ENCODE measurements at regions not wholly inside any gene's neighbourhood (a gene's known extent, or its start where the extent isn't known, plus 50 kb on each side); places are given as distances from the start of the nearest gene placed in this dataset.

- Mint-ChIP-seq H3K27me3 (ENCODE audit: insufficient read depth, low read depth, poor library complexity) (peaks cover 6% of the 10 kb centered on the region), H3K4me3 (no peak overlapping the region), H3K27ac (no peak overlapping the region), H3K9me3 (no peaks in the 10 kb centered on the region), H3K36me3 (ENCODE audit: low read depth) (no peaks in the 10 kb centered on the region), H3K4me1 (no peaks in the 10 kb centered on the region)
- Histone ChIP-seq H3K4me1 (ENCODE audit: insufficient read depth) (no peaks in the 10 kb centered on the region), H3K4me3 (no peak overlapping the region), H3K27ac (ENCODE audit: low read depth) (no peak overlapping the region), H2AFZ (no peak overlapping the region), H3K27me3 (ENCODE audit: insufficient read depth) (no peaks in the 10 kb centered on the region), H3K36me3 (ENCODE audit: insufficient read depth) (no peaks in the 10 kb centered on the region), H4K20me1 (replicated peaks; ENCODE audit: insufficient read depth) (no peaks in the 10 kb centered on the region), H3K4me2 (no peak overlapping the region), H3K79me2 (replicated peaks; ENCODE audit: insufficient read depth) (no peaks in the 10 kb centered on the region), H3K9me2 (ENCODE audit: insufficient read depth) (no peaks in the 10 kb centered on the region), H3F3A (replicated peaks; ENCODE audit: low read depth) (no peaks in the 10 kb centered on the region)
- DNase-seq (ENCODE audit: low spot score) (no peak), ATAC-seq (no peak)
- TF ChIP-seq POLR2AphosphoS5 (IDR thresholded peaks at IDR 0.05; ENCODE audit: low read depth): no peak
- no peak for TF ChIP-seq REST (IDR thresholded peaks at IDR 0.05; ENCODE audit: unreplicated experiment)
- TF ChIP-seq NANOG (IDR thresholded peaks at IDR 0.05; ENCODE audit: borderline replicate concordance): no peak
- no peak for TF ChIP-seq ZNF114 (CRISPR knock-in tag; IDR thresholded peaks at IDR 0.05)
- TF ChIP-seq JUNB (IDR thresholded peaks at IDR 0.05; ENCODE audit: unreplicated experiment): no peak
- no peak for TF ChIP-seq ZNF331 (CRISPR knock-in tag; IDR thresholded peaks at IDR 0.05; ENCODE audit: low read depth)
- TF ChIP-seq ETS1 (IDR thresholded peaks at IDR 0.05): no peak
- no peak for TF ChIP-seq EZH2phosphoT487 (IDR thresholded peaks at IDR 0.05; ENCODE audit: unreplicated experiment)
- TF ChIP-seq, protein P1, sequence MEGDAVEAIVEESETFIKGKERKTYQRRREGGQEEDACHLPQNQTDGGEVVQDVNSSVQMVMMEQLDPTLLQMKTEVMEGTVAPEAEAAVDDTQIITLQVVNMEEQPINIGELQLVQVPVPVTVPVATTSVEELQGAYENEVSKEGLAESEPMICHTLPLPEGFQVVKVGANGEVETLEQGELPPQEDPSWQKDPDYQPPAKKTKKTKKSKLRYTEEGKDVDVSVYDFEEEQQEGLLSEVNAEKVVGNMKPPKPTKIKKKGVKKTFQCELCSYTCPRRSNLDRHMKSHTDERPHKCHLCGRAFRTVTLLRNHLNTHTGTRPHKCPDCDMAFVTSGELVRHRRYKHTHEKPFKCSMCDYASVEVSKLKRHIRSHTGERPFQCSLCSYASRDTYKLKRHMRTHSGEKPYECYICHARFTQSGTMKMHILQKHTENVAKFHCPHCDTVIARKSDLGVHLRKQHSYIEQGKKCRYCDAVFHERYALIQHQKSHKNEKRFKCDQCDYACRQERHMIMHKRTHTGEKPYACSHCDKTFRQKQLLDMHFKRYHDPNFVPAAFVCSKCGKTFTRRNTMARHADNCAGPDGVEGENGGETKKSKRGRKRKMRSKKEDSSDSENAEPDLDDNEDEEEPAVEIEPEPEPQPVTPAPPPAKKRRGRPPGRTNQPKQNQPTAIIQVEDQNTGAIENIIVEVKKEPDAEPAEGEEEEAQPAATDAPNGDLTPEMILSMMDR (conservative IDR thresholded peaks at IDR 0.05; ENCODE audit: low read depth in 2 of 2): no peak
- no peak for TF ChIP-seq EZH2 (IDR thresholded peaks at IDR 0.05; ENCODE audit: low read depth, unreplicated experiment)
- no peak for TF ChIP-seq ZNF462 (CRISPR knock-in tag; IDR thresholded peaks at IDR 0.05)
- no peak for TF ChIP-seq CREB1 (CRISPR knock-in tag; IDR thresholded peaks at IDR 0.05; ENCODE audit: low read depth)
- TF ChIP-seq STAT1 (IDR thresholded peaks at IDR 0.05; ENCODE audit: unreplicated experiment): no peak
Measured at GRCh38 chr12:123092866-123093265, 58.0 kb downstream of the PITPNM2 start.
